ENCODE measurements at regions not wholly inside any gene's neighbourhood (a gene's known extent, or its start where the extent isn't known, plus 50 kb on each side); places are given as distances from the start of the nearest gene placed in this dataset.

- TF ChIP-seq, protein P1, sequence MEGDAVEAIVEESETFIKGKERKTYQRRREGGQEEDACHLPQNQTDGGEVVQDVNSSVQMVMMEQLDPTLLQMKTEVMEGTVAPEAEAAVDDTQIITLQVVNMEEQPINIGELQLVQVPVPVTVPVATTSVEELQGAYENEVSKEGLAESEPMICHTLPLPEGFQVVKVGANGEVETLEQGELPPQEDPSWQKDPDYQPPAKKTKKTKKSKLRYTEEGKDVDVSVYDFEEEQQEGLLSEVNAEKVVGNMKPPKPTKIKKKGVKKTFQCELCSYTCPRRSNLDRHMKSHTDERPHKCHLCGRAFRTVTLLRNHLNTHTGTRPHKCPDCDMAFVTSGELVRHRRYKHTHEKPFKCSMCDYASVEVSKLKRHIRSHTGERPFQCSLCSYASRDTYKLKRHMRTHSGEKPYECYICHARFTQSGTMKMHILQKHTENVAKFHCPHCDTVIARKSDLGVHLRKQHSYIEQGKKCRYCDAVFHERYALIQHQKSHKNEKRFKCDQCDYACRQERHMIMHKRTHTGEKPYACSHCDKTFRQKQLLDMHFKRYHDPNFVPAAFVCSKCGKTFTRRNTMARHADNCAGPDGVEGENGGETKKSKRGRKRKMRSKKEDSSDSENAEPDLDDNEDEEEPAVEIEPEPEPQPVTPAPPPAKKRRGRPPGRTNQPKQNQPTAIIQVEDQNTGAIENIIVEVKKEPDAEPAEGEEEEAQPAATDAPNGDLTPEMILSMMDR (IDR thresholded peaks at IDR 0.05; ENCODE audit: extremely low read depth, missing control alignments) = no peak
- no peak for DNase-seq (ENCODE audit: low spot score)
These were observed 89.9 kb upstream of the TBL1XR1 start for GRCh38 chr3:177287231-177287630.

GRCh38 chr3:177290633-177291032 is 93.4 kb upstream of the TBL1XR1 start:
- DNase-seq (ENCODE audit: low spot score) = no peak
- TF ChIP-seq, protein P1 (IDR thresholded peaks at IDR 0.05; ENCODE audit: extremely low read depth, missing control alignments) = no peak

GRCh38 chr3:177294221-177294620 is 96.9 kb upstream of the TBL1XR1 start:
- DNase-seq (ENCODE audit: low spot score) = no peak
- TF ChIP-seq, protein P1 (IDR thresholded peaks at IDR 0.05; ENCODE audit: extremely low read depth, missing control alignments) = no peak

DNA sequence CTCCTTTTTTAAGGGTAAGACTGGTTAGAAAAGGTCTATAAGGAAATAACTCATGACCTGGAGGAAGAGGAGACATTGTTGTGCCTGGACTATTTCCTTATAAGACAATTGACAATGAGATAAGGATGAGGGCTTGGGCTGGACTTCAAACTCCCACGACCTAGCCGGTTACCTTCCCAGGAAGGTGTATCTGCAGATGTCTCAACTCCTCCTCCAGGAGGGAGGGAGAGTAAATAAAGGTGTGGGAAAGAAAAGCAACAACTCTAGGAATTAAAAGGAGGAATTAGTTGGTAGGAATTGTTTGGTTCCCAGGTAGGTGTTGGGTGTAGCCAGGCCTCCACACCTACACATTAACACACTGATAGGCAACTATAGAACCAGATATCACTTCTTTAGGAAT is 97.8 kb upstream of the TBL1XR1 start:
- no peak for DNase-seq (ENCODE audit: low spot score)
- TF ChIP-seq, protein P1 (IDR thresholded peaks at IDR 0.05; ENCODE audit: extremely low read depth, missing control alignments) = no peak

- TF ChIP-seq, protein P1 (IDR thresholded peaks at IDR 0.05; ENCODE audit: extremely low read depth, missing control alignments) = no peak
- no peak for DNase-seq (ENCODE audit: low spot score)
These were observed 102.0 kb upstream of the TBL1XR1 start for GRCh38 chr3:177299250-177299649.

GRCh38 chr3:177300039-177300833 is 103.0 kb upstream of the TBL1XR1 start:
- DNase-seq (ENCODE audit: low spot score) = no peak
- TF ChIP-seq, protein P1 (IDR thresholded peaks at IDR 0.05; ENCODE audit: extremely low read depth, missing control alignments) = no peak

DNA sequence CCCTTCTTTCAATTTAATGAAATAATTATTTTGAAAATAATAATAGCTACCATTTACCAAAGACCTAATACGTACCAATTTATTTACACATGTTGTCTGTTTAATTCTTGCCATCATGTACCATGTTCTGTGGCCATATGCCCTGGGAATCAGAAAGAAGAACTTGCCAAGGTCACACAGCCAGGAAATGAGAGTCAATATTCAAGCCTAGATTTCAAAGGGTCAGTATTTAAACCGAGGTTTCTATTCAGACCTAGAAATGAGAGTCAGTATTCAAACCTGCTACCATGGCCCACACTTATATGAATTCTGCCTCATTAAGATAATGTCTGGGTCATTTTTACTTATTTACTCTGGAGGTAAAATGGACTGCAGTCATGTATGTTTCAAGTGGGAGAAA is 103.6 kb upstream of the TBL1XR1 start:
- DNase-seq (ENCODE audit: low spot score) = no peak
- TF ChIP-seq, protein P1 (IDR thresholded peaks at IDR 0.05; ENCODE audit: extremely low read depth, missing control alignments) = no peak
